MM.1S (cell line): ENCODE measurements at regions not wholly inside any gene's neighbourhood (a gene's known extent, or its start where the extent isn't known, plus 50 kb on each side); places are given as distances from the start of the nearest gene placed in this dataset.

Experiments used
- EZH2 ChIP-seq: fragments of 300-600 bp; sonication (generic); optimal IDR thresholded peaks from 2 replicates; pipeline ENCODE3; 2017; ENCODE audit warnings: low read depth, mild to moderate bottlenecking, antibody characterized with exemption, low read length, mixed read lengths
- EZH2phosphoT487 ChIP-seq: fragments of 300-600 bp; sonication (generic); IDR thresholded peaks from 2 replicates; pipeline ENCODE4 v1.6.1; 2018; ENCODE audit warnings: antibody characterized with exemption, low read length
- TF ChIP-seq, protein P1 (sequence below): fragments of 300-600 bp; sonication (generic); IDR thresholded peaks from 2 replicates; pipeline ENCODE4 v1.5.1; 2016; ENCODE audit warnings: antibody characterized with exemption, low read length, mixed read lengths

DNA sequence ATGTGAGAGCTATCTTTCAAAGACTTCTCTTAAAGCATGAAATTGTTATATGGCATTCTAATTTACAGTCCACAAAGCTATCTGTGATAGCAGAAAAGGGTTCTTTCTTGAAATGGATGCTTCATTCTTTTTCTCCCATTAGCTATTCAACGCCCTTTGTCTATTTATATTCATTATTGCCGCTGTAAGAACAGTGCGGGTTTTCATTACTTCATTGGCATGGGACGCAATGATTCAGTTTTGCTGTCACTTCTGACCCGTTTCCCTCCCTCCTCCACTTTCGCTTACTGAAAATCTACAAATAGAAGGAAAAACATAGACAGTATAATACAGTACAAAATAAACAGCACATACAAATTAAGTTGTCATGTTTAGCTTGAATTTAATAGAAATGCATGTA lies 394.6 kb downstream of the PCDH7 start:
- TF ChIP-seq, protein P1, sequence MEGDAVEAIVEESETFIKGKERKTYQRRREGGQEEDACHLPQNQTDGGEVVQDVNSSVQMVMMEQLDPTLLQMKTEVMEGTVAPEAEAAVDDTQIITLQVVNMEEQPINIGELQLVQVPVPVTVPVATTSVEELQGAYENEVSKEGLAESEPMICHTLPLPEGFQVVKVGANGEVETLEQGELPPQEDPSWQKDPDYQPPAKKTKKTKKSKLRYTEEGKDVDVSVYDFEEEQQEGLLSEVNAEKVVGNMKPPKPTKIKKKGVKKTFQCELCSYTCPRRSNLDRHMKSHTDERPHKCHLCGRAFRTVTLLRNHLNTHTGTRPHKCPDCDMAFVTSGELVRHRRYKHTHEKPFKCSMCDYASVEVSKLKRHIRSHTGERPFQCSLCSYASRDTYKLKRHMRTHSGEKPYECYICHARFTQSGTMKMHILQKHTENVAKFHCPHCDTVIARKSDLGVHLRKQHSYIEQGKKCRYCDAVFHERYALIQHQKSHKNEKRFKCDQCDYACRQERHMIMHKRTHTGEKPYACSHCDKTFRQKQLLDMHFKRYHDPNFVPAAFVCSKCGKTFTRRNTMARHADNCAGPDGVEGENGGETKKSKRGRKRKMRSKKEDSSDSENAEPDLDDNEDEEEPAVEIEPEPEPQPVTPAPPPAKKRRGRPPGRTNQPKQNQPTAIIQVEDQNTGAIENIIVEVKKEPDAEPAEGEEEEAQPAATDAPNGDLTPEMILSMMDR: no peak
- TF ChIP-seq EZH2 (no peak), EZH2phosphoT487 (no peak)
